CD4-positive, alpha-beta T cell treated with Interleukin-15 for 1 hour (primary cell): ENCODE measurements at regions not wholly inside any gene's neighbourhood (a gene's known extent, or its start where the extent isn't known, plus 50 kb on each side); places are given as distances from the start of the nearest gene placed in this dataset.

Experiments used
- DNase-seq: peaks from one replicate; pipeline ENCODE4 v3.0.0-alpha.2; 2020

GRCh38 chr2:192373754-192374153 lies 179.0 kb upstream of the TMEFF2 start:
- no peak for DNase-seq

DNA sequence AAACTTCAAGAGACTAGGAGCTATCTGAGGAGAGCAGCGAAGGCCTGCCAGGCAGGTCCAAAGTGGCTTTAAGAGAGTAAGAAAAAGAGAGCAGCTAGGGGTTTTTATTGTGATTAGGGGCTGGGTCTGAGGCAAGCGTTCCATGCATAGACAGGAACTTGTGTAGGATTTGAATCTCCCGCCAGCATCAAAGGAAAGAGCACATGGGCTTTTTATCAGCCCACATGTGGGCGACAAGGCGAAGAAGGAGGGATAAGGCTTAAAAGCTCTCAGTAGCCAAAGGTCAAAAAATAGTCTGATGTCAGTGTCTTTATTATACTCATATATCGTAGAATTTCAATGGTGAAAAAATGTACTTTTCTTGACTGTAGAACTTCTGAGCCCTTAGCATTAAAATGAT lies 178.5 kb upstream of the TMEFF2 start:
- DNase-seq, result no peak

GRCh38 chr2:192369969-192370368 lies 175.2 kb upstream of the TMEFF2 start:
- DNase-seq, result no peak

- DNase-seq, result no peak
Measured at GRCh38 chr2:192357217-192357616, 162.5 kb upstream of the TMEFF2 start.

DNA sequence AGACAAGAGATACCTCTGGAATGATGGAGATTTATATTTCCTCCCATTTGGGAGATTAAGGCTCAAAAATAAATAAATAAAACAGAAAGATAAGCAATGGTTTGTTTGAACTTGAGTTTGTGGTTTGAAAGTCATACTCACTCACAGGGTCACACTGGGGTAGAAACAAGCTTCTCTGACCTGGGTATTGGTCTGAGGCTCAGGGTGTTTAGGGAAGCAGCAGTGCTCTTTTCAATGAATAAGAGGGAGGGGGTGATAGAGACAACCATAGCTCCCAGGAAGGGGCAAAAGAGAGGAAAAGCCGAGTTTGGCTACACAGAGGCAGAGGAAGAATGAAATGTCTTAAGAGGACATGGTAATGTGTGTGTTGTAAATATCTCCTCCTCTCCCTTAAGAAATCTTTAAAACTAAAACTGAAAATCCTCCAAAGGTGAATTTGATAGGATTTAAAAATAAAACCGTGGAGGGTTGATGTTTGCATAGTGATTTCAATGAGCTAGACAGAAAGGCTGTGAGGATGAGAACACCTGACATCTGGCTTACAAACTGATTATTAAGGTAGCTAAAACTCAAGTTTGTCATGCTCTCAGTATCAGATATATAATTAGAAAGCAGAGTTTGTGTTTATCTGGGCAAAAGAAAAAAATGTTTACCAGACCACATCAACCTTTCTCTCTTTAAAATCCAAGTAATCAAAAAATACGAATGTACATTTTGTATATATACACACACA lies 159.9 kb upstream of the TMEFF2 start:
- DNase-seq, result no peak

- DNase-seq, result no peak
Measured at GRCh38 chr2:192347542-192347941, 152.8 kb upstream of the TMEFF2 start.

DNA sequence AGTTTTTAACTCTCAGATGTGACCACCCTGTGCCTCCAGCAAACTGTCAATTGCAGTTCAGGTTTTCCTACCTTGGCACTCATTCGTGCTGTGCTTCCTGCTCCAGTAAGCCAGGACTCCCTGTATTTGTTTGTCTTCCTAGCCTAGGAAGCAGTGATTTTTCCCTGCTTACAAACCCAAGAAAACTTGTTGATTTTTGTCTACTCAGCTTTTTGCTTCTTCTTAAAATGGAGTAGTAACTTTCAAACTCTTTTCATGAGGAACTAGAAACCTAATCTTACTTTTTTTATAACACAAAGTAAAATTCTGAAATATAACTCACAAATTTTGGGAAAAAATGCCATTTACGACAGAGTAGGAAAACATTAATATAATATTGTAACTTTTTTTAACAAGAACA lies 150.6 kb upstream of the TMEFF2 start:
- no peak for DNase-seq

DNA sequence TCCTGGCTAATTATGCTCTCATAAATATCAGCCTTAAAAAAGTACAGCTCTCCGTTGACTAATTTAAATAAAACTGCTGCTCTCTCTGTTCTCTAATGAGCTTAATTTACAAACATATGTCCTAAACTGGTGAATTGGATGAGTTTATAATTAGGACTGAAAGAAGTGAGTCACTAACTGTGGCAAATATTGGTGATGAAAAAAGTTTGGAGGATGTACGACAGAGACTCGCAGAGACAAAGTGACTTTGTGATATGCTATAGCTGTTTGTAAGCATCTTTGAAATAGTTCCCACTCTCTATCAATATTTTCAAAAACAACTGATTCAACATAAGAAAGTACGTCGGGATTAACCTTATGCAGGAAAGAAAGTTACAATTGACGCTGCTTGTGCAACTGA lies 138.9 kb upstream of the TMEFF2 start:
- no peak for DNase-seq

GRCh38 chr2:192328297-192328696 lies 133.6 kb upstream of the TMEFF2 start:
- no peak for DNase-seq

- no peak for DNase-seq
Measured at GRCh38 chr2:192327576-192327975, 132.8 kb upstream of the TMEFF2 start.

GRCh38 chr2:192315543-192315942 lies 120.8 kb upstream of the TMEFF2 start:
- no peak for DNase-seq

- DNase-seq, result no peak
Measured at GRCh38 chr2:192314800-192315481, 120.2 kb upstream of the TMEFF2 start.

- DNase-seq, result no peak
Measured at GRCh38 chr2:192313773-192314172, 119.0 kb upstream of the TMEFF2 start.

DNA sequence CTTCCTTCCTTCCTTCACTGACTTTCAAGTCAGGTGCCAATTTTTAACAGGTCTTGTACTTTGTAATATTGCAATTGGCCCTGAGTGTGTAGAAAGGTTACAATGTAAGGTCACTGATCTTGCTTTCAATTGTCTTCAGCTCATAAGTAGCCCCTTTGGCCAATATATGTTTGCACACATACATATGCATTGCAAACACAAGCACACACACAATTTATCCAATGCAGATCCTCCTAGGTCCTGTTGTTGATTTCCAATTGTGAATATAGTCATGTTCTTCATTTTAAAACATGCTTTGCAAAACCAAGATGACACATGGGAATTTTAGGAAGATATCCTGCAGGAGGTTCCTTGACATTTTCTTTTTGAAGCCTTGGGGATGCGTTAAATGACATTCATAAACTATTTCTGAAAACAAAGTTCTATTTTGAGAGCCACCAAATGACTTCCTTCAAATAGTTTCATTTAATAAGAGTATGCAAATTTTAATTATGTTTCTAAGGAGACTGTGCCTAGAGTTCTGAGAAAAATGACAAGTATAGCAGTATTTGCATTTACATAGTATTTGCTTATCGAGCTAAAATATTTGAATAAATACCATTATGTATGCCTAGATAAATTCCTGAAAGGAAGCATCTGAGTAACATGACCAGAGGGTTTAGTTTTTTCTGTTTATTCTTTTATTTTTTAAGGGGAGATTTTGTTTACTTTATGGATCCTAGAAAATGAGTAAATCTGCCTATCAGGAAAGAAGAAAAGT lies 117.1 kb upstream of the TMEFF2 start:
- DNase-seq, result no peak

GRCh38 chr2:192307530-192307929 lies 112.8 kb upstream of the TMEFF2 start:
- DNase-seq, result no peak

GRCh38 chr2:192298664-192299063 lies 103.9 kb upstream of the TMEFF2 start:
- DNase-seq, result no peak

- no peak for DNase-seq
Measured at GRCh38 chr2:192292478-192292877, 97.7 kb upstream of the TMEFF2 start.

- DNase-seq, result no peak
Measured at GRCh38 chr2:192288295-192288694, 93.6 kb upstream of the TMEFF2 start.

DNA sequence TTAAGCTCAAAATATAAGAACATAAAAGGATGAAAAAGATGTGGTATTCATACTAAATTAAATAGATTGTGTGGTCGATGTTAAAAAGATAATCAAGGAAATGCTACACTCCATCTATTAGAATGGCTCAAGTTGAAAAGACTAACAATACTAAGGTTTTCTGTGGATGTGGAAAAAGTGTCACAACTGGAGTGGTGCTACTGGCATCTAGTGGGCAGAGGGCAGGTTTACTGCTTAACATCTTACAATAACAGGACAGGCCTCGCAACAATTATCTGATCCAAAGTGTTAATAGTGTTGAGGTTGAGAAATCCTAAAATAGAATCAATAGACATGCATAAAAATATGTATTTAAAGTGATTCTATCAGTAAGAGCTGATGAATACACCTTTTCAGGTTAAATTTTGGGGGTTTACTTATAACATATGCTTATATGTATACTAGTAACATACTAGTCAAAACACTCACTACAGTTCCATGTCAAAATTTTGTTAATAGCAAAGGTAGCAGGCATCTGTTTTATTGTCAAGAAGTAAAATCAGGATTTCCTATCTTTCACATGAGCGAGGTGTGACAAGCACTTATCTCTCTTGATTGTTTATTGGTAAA lies 91.5 kb upstream of the TMEFF2 start:
- DNase-seq, result no peak

GRCh38 chr2:192283450-192283849 lies 88.7 kb upstream of the TMEFF2 start:
- DNase-seq, result no peak

DNA sequence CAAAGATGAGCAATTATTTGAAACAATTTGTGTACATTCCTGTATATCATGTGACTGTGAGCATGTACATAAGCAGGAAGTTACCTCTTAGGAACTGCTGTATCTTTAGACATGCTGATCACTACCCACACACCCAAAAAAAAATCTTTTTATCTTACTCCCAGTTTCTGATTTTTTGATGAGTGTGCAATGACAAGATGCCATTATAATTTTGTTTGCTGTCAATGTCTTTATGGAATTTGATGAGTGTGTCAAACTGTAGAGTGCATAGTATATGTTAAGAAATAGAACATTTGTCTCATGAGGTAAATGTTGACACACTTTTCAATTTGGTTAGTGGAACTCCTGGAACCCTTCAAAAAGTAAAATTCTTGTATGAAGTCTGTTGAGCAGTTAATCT lies 84.0 kb upstream of the TMEFF2 start:
- no peak for DNase-seq

GRCh38 chr2:192277494-192278109 lies 82.9 kb upstream of the TMEFF2 start:
- DNase-seq, result no peak

GRCh38 chr2:192275632-192276031 lies 80.9 kb upstream of the TMEFF2 start:
- DNase-seq, result no peak
